ENCODE measurements at regions not wholly inside any gene's neighbourhood (a gene's known extent, or its start where the extent isn't known, plus 50 kb on each side); places are given as distances from the start of the nearest gene placed in this dataset.
"Not testable (repeated sequence)": the region's sequence is repeated elsewhere in the genome, so short reads cannot be mapped to it uniquely, and the experiment has no call there.

DNA sequence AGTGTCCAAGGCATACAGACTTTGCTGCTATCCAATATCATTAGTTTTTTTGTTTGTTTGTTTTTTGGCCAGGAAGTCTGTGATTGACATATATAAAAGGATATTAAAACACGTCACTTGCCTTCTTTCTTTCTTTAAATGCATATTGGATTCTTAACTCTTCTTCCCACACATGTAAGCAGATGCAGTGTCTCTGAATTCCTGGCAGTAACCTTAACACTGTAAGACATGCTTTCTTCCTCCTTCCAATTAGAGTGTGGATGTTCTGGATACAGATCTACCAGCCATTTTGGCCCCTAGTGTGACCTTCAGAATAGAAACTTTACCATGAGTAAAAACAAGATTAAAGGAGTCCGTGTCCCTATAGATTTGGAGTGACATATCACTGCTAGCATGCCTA lies 967.4 kb upstream of the PRR20A start:
- Histone ChIP-seq H3K27ac (ENCODE audit: low read depth in 1 of 3, low read length in 2 of 3) (no peak overlapping the region), H3K4me3 (ENCODE audit: low read depth in 1 of 3, low read length in 3 of 3) (no peak overlapping the region), H3K4me1 (ENCODE audit: control insufficient read depth in 3 of 3, insufficient read depth in 2 of 3, low read depth in 1 of 3, low read length in 2 of 3) (no peaks in the 10 kb centered on the region), H3K27me3 (ENCODE audit: control insufficient read depth in 3 of 3, insufficient read depth in 3 of 3, low read length in 3 of 3) (no peaks in the 10 kb centered on the region), H3K9me3 (ENCODE audit: control insufficient read depth in 2 of 2, insufficient read depth in 1 of 2, low read depth in 1 of 2, low read length in 1 of 2) (no peaks in the 10 kb centered on the region), H3K36me3 (ENCODE audit: control insufficient read depth in 3 of 3, insufficient read depth in 2 of 3, low read depth in 1 of 3, low read length in 3 of 3) (no peaks in the 10 kb centered on the region)
- no peak for FAIRE-seq
- 48 to 58% (median 49%) methylated on average over 2 of the region's 2 CpGs for WGBS, 3 donors
- no peak for DNase-seq

GRCh38 chr13:56182598-56182997 lies 958.1 kb upstream of the PRR20A start:
- H3K9me3 ChIP-seq (ENCODE audit: control insufficient read depth in 2 of 2, insufficient read depth in 1 of 2, low read depth in 1 of 2, low read length in 1 of 2), result peaks cover 0 to 14% of the 10 kb centered on the region in 2 donors
- no peaks in the 10 kb centered on the region for H3K36me3 ChIP-seq (ENCODE audit: control insufficient read depth in 3 of 3, insufficient read depth in 2 of 3, low read depth in 1 of 3, low read length in 3 of 3)
- H3K4me3 ChIP-seq (ENCODE audit: low read depth in 1 of 3, low read length in 3 of 3), result no peak overlapping the region
- H3K4me1 ChIP-seq (ENCODE audit: control insufficient read depth in 3 of 3, insufficient read depth in 2 of 3, low read depth in 1 of 3, low read length in 2 of 3), result no peaks in the 10 kb centered on the region
- DNase-seq (no peak), FAIRE-seq (no peak)
- 86 to 95% (median 89%) methylated on average over 3 of the region's 3 CpGs for WGBS, 3 donors
- H3K27ac ChIP-seq (ENCODE audit: low read depth in 1 of 3, low read length in 2 of 3), result no peak overlapping the region
- H3K27me3 ChIP-seq (ENCODE audit: control insufficient read depth in 3 of 3, insufficient read depth in 3 of 3, low read length in 3 of 3), result no peaks in the 10 kb centered on the region

DNA sequence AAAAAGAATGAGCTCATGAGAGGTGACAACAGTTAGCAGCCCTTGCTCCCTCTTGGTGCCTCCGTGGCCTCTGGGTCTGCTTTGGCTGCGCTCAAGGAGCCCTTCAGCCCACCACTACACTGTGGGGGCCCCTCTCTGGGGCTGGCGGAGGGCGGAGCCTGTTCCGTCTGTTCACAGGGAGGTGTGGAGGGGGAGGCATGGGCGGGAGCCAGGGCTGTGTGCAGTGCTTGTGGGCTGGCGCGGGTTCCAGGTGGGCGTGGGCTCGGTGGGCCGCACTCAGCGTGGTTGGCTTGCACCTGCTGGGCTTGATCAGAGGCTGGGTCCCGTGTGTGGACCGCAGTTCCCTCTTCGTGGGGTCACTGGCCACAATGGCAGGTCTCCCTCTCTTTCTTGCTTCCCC lies 953.4 kb upstream of the PRR20A start:
- DNase-seq (no peak), FAIRE-seq (no peak)
- H3K27me3 ChIP-seq (ENCODE audit: control insufficient read depth in 3 of 3, insufficient read depth in 3 of 3, low read length in 3 of 3), result no peaks in the 10 kb centered on the region
- WGBS, 3 donors, result 86 to 93% (median 89%) methylated on average over 14 to 15 of the region's 15 CpGs
- H3K27ac ChIP-seq (ENCODE audit: low read depth in 1 of 3, low read length in 2 of 3), result no peak overlapping the region
- H3K36me3 ChIP-seq (ENCODE audit: control insufficient read depth in 3 of 3, insufficient read depth in 2 of 3, low read depth in 1 of 3, low read length in 3 of 3), result no peaks in the 10 kb centered on the region
- no peaks in the 10 kb centered on the region for H3K4me1 ChIP-seq (ENCODE audit: control insufficient read depth in 3 of 3, insufficient read depth in 2 of 3, low read depth in 1 of 3, low read length in 2 of 3)
- no peak overlapping the region for H3K4me3 ChIP-seq (ENCODE audit: low read depth in 1 of 3, low read length in 3 of 3)
- peaks cover 0 to 11% of the 10 kb centered on the region in 2 donors for H3K9me3 ChIP-seq (ENCODE audit: control insufficient read depth in 2 of 2, insufficient read depth in 1 of 2, low read depth in 1 of 2, low read length in 1 of 2)

GRCh38 chr13:56188582-56188981 lies 952.1 kb upstream of the PRR20A start:
- not testable (repeated sequence) for H3K27ac ChIP-seq (ENCODE audit: low read depth in 1 of 3, low read length in 2 of 3); H3K27me3 ChIP-seq (ENCODE audit: control insufficient read depth in 3 of 3, insufficient read depth in 3 of 3, low read length in 3 of 3); H3K9me3 ChIP-seq (ENCODE audit: control insufficient read depth in 2 of 2, insufficient read depth in 1 of 2, low read depth in 1 of 2, low read length in 1 of 2); FAIRE-seq; H3K36me3 ChIP-seq (ENCODE audit: control insufficient read depth in 3 of 3, insufficient read depth in 2 of 3, low read depth in 1 of 3, low read length in 3 of 3); DNase-seq; H3K4me3 ChIP-seq (ENCODE audit: low read depth in 1 of 3, low read length in 3 of 3); H3K4me1 ChIP-seq (ENCODE audit: control insufficient read depth in 3 of 3, insufficient read depth in 2 of 3, low read depth in 1 of 3, low read length in 2 of 3)
- 89 to 92% (median 92%) methylated on average over 6 of the region's 6 CpGs for WGBS, 3 donors

DNA sequence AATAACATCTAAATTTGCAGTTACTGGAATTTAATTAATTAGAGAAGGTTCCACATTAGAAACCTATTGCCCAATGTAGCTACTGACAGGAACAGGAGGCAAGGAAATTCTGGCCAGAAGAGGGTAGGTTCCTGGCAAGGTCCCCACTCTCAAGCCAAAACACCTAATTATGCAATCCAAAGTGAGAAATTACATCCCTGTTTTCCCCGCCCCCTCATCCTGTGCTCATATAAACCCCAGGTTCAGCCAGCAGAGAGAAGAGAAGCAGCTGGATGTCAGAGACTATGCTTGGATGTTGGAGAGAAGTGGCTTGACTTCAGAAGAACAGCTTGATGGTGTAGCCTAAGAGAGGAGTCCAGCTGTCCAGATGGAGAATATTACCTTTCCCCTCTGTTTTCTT lies 951.3 kb upstream of the PRR20A start:
- Histone ChIP-seq H3K9me3 (ENCODE audit: control insufficient read depth in 2 of 2, insufficient read depth in 1 of 2, low read depth in 1 of 2, low read length in 1 of 2) (peaks cover 0 to 7% of the 10 kb centered on the region in 2 donors), H3K4me1 (ENCODE audit: control insufficient read depth in 3 of 3, insufficient read depth in 2 of 3, low read depth in 1 of 3, low read length in 2 of 3) (no peaks in the 10 kb centered on the region), H3K27ac (ENCODE audit: low read depth in 1 of 3, low read length in 2 of 3) (no peak overlapping the region), H3K27me3 (ENCODE audit: control insufficient read depth in 3 of 3, insufficient read depth in 3 of 3, low read length in 3 of 3) (no peaks in the 10 kb centered on the region), H3K36me3 (ENCODE audit: control insufficient read depth in 3 of 3, insufficient read depth in 2 of 3, low read depth in 1 of 3, low read length in 3 of 3) (no peaks in the 10 kb centered on the region), H3K4me3 (ENCODE audit: low read depth in 1 of 3, low read length in 3 of 3) (no peak overlapping the region)
- WGBS, 3 donors, result 70 to 92% (median 71%) methylated on average over 1 of the region's 1 CpG
- DNase-seq, result no peak
- no peak for FAIRE-seq

- no peak for DNase-seq
- FAIRE-seq, result no peak
- no peak overlapping the region for H3K27ac ChIP-seq (ENCODE audit: low read depth in 1 of 3, low read length in 2 of 3)
Observed at GRCh38 chr13:56189978-56190377, 950.7 kb upstream of the PRR20A start.

GRCh38 chr13:56198350-56198749 lies 942.4 kb upstream of the PRR20A start:
- Histone ChIP-seq H3K4me3 (ENCODE audit: low read depth in 1 of 3, low read length in 3 of 3) (no peak overlapping the region), H3K27ac (ENCODE audit: low read depth in 1 of 3, low read length in 2 of 3) (no peak overlapping the region), H3K27me3 (ENCODE audit: control insufficient read depth in 3 of 3, insufficient read depth in 3 of 3, low read length in 3 of 3) (no peaks in the 10 kb centered on the region), H3K36me3 (ENCODE audit: control insufficient read depth in 3 of 3, insufficient read depth in 2 of 3, low read depth in 1 of 3, low read length in 3 of 3) (no peaks in the 10 kb centered on the region), H3K4me1 (ENCODE audit: control insufficient read depth in 3 of 3, insufficient read depth in 2 of 3, low read depth in 1 of 3, low read length in 2 of 3) (no peaks in the 10 kb centered on the region), H3K9me3 (ENCODE audit: control insufficient read depth in 2 of 2, insufficient read depth in 1 of 2, low read depth in 1 of 2, low read length in 1 of 2) (no peaks in the 10 kb centered on the region)
- FAIRE-seq (no peak), DNase-seq (no peak)
- 53 to 64% (median 60%) methylated on average over 1 of the region's 1 CpG for WGBS, 3 donors

More at GRCh38 chr13:56189978-56190377, 950.7 kb upstream of the PRR20A start:
- WGBS, 3 donors, result 45 to 70% (median 50%) methylated on average over 5 of the region's 5 CpGs
- Histone ChIP-seq H3K4me1 (ENCODE audit: control insufficient read depth in 3 of 3, insufficient read depth in 2 of 3, low read depth in 1 of 3, low read length in 2 of 3) (no peaks in the 10 kb centered on the region), H3K27me3 (ENCODE audit: control insufficient read depth in 3 of 3, insufficient read depth in 3 of 3, low read length in 3 of 3) (no peaks in the 10 kb centered on the region), H3K9me3 (ENCODE audit: control insufficient read depth in 2 of 2, insufficient read depth in 1 of 2, low read depth in 1 of 2, low read length in 1 of 2) (peaks cover 0 to 7% of the 10 kb centered on the region in 2 donors), H3K36me3 (ENCODE audit: control insufficient read depth in 3 of 3, insufficient read depth in 2 of 3, low read depth in 1 of 3, low read length in 3 of 3) (no peaks in the 10 kb centered on the region), H3K4me3 (ENCODE audit: low read depth in 1 of 3, low read length in 3 of 3) (no peak overlapping the region)

- no peak overlapping the region for H3K27ac ChIP-seq (ENCODE audit: low read depth in 1 of 3, low read length in 2 of 3)
- no peaks in the 10 kb centered on the region for H3K27me3 ChIP-seq (ENCODE audit: control insufficient read depth in 3 of 3, insufficient read depth in 3 of 3, low read length in 3 of 3)
- H3K36me3 ChIP-seq (ENCODE audit: control insufficient read depth in 3 of 3, insufficient read depth in 2 of 3, low read depth in 1 of 3, low read length in 3 of 3), result no peaks in the 10 kb centered on the region
- no peak overlapping the region for H3K4me3 ChIP-seq (ENCODE audit: low read depth in 1 of 3, low read length in 3 of 3)
- no peaks in the 10 kb centered on the region for H3K9me3 ChIP-seq (ENCODE audit: control insufficient read depth in 2 of 2, insufficient read depth in 1 of 2, low read depth in 1 of 2, low read length in 1 of 2)
- 61 to 67% (median 62%) methylated on average over 2 of the region's 2 CpGs for WGBS, 3 donors
- DNase-seq (no peak), FAIRE-seq (no peak)
- no peaks in the 10 kb centered on the region for H3K4me1 ChIP-seq (ENCODE audit: control insufficient read depth in 3 of 3, insufficient read depth in 2 of 3, low read depth in 1 of 3, low read length in 2 of 3)
Observed at GRCh38 chr13:56201834-56202233, 938.9 kb upstream of the PRR20A start.

DNA sequence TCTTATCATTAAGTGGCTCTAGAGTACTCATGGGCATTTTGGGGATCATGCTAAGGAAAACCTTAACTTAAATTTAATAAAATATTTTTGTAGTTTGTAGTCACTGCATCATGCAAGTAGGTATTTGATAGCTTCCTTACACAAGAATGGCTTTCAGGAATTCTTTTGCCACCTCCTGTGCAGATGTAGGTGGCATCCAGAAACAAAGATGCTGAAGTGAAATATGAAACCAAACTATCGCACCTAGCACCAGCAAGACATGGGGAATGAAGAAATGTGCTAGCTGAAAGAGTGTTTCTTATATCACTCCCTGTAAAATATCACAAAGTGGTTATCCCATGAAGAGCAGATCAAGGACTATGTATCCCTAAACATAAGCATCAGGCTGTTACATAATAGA lies 924.5 kb upstream of the PRR20A start:
- Histone ChIP-seq H3K36me3 (ENCODE audit: control insufficient read depth in 3 of 3, insufficient read depth in 2 of 3, low read depth in 1 of 3, low read length in 3 of 3) (no peaks in the 10 kb centered on the region), H3K27ac (ENCODE audit: low read depth in 1 of 3, low read length in 2 of 3) (no peak overlapping the region), H3K4me3 (ENCODE audit: low read depth in 1 of 3, low read length in 3 of 3) (no peak overlapping the region), H3K27me3 (ENCODE audit: control insufficient read depth in 3 of 3, insufficient read depth in 3 of 3, low read length in 3 of 3) (no peaks in the 10 kb centered on the region), H3K4me1 (ENCODE audit: control insufficient read depth in 3 of 3, insufficient read depth in 2 of 3, low read depth in 1 of 3, low read length in 2 of 3) (no peaks in the 10 kb centered on the region), H3K9me3 (ENCODE audit: control insufficient read depth in 2 of 2, insufficient read depth in 1 of 2, low read depth in 1 of 2, low read length in 1 of 2) (peaks cover 0 to 2% of the 10 kb centered on the region in 2 donors)
- DNase-seq (no peak), FAIRE-seq (no peak)
- 78 to 84% (median 80%) methylated on average over 1 of the region's 1 CpG for WGBS, 3 donors
